GM23338 (cell line): ENCODE measurements at regions not wholly inside any gene's neighbourhood (a gene's known extent, or its start where the extent isn't known, plus 50 kb on each side); places are given as distances from the start of the nearest gene placed in this dataset.

Experiments
- CREB1 ChIP-seq: fragments of 250-450 bp; sonication (Bioruptor Pico); IDR thresholded peaks from 2 replicates; pipeline ENCODE4 v1.5.0; 2020; ENCODE audit warnings: low read depth, mild to moderate bottlenecking, moderate library complexity
- CTCF ChIP-seq, 2 experiments: fragments of 200-600 bp in 1 of 2; sonication (generic) in 1 of 2; conservative IDR thresholded peaks; 2 replicates each; pipeline versions ENCODE4 v1.5.1 to v1.6.1; 2016 to 2017; ENCODE audit warnings: antibody characterized with exemption in 2 of 2, low read depth in 2 of 2, mild to moderate bottlenecking in 2 of 2, moderate library complexity in 1 of 2
- EZH2 ChIP-seq: fragments of 200-600 bp; sonication (generic); IDR thresholded peaks from one replicate; pipeline ENCODE4 v1.8.0; 2017; ENCODE audit warnings: antibody characterized with exemption, mild to moderate bottlenecking, low read depth; ENCODE audit not compliant: unreplicated experiment
- EZH2phosphoT487 ChIP-seq: fragments of 200-600 bp; sonication (generic); IDR thresholded peaks from one replicate; pipeline ENCODE4 v1.8.1; 2018; ENCODE audit warnings: antibody characterized with exemption; ENCODE audit not compliant: unreplicated experiment
- JUNB ChIP-seq: IDR thresholded peaks from one replicate; pipeline ENCODE4 v1.6.1; 2016; ENCODE audit warnings: antibody characterized with exemption; ENCODE audit not compliant: unreplicated experiment
- POLR2AphosphoS5 ChIP-seq: IDR thresholded peaks from 2 replicates; pipeline ENCODE4 v1.6.1; 2016; ENCODE audit warnings: antibody characterized with exemption, low read depth
- REST ChIP-seq: IDR thresholded peaks from one replicate; pipeline ENCODE4 v1.6.1; 2018; ENCODE audit warnings: antibody characterized with exemption; ENCODE audit not compliant: unreplicated experiment
- STAT1 ChIP-seq: IDR thresholded peaks from one replicate; pipeline ENCODE4 v1.6.1; 2016; ENCODE audit warnings: antibody characterized with exemption; ENCODE audit not compliant: unreplicated experiment
- ZNF331 ChIP-seq: fragments of 250-450 bp; sonication (Bioruptor Pico); IDR thresholded peaks from 2 replicates; pipeline ENCODE4 v1.5.0; 2020; ENCODE audit warnings: low read depth, mild to moderate bottlenecking, moderate library complexity
- TF ChIP-seq, protein P1 (sequence below): IDR thresholded peaks from 2 replicates; pipeline ENCODE4 v1.6.1; 2016; ENCODE audit warnings: antibody characterized with exemption

- TF ChIP-seq CTCF (conservative IDR thresholded peaks at IDR 0.05; ENCODE audit: low read depth in 2 of 2) (no peak), JUNB (no peak), CREB1 (CRISPR knock-in tag) (no peak), EZH2 (no peak), POLR2AphosphoS5 (no peak), REST (no peak), ZNF331 (CRISPR knock-in tag) (no peak), EZH2phosphoT487 (no peak), STAT1 (no peak)
- TF ChIP-seq, protein P1, sequence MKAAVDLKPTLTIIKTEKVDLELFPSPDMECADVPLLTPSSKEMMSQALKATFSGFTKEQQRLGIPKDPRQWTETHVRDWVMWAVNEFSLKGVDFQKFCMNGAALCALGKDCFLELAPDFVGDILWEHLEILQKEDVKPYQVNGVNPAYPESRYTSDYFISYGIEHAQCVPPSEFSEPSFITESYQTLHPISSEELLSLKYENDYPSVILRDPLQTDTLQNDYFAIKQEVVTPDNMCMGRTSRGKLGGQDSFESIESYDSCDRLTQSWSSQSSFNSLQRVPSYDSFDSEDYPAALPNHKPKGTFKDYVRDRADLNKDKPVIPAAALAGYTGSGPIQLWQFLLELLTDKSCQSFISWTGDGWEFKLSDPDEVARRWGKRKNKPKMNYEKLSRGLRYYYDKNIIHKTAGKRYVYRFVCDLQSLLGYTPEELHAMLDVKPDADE = no peak
Observed at GRCh38 chr9:28456861-28457260, 883.6 kb upstream of the C9orf72 start.
